NCI-H1105 treated with DMSO at 0.1 percent for 48 hours (cell line): ENCODE measurements at regions not wholly inside any gene's neighbourhood (a gene's known extent, or its start where the extent isn't known, plus 50 kb on each side); places are given as distances from the start of the nearest gene placed in this dataset.
"Not testable (repeated sequence)": the region's sequence is repeated elsewhere in the genome, so short reads cannot be mapped to it uniquely, and the experiment has no call there.

Experiments
- DNase-seq: peaks from one replicate; lab custom pipeline; 2025; lab: John Stamatoyannopoulos, UW

- no peak for DNase-seq
These were observed 57.6 kb downstream of the CCDC59 start for GRCh38 chr12:82300611-82301010.

- no peak for DNase-seq
These were observed 58.7 kb downstream of the CCDC59 start for GRCh38 chr12:82299319-82300025.

GRCh38 chr12:82290415-82290814 is 67.8 kb downstream of the CCDC59 start:
- DNase-seq: no peak

- not testable (repeated sequence) for DNase-seq
These were observed 76.9 kb downstream of the CCDC59 start for GRCh38 chr12:82281335-82281734.

- DNase-seq: no peak
These were observed 78.6 kb downstream of the CCDC59 start for GRCh38 chr12:82279536-82280058.

- no peak for DNase-seq
These were observed 80.6 kb downstream of the CCDC59 start for GRCh38 chr12:82277582-82277981.

GRCh38 chr12:82242729-82243128 is 115.5 kb downstream of the CCDC59 start:
- DNase-seq: no peak

GRCh38 chr12:82225871-82226270 is 132.3 kb downstream of the CCDC59 start:
- DNase-seq: peak; percentile 34

GRCh38 chr12:82223426-82223825 is 134.8 kb downstream of the CCDC59 start:
- DNase-seq: no peak

GRCh38 chr12:82216475-82216874 is 141.7 kb downstream of the CCDC59 start:
- no peak for DNase-seq

- DNase-seq: no peak
These were observed 144.4 kb downstream of the CCDC59 start for GRCh38 chr12:82213761-82214160.

GRCh38 chr12:82210882-82211281 is 147.3 kb downstream of the CCDC59 start:
- no peak for DNase-seq

GRCh38 chr12:82209533-82209932 is 148.7 kb downstream of the CCDC59 start:
- DNase-seq: no peak

GRCh38 chr12:82207556-82207955 is 150.6 kb downstream of the CCDC59 start:
- no peak for DNase-seq

GRCh38 chr12:82203086-82203485 is 155.1 kb downstream of the CCDC59 start:
- DNase-seq: no peak

- DNase-seq: no peak
These were observed 170.6 kb downstream of the CCDC59 start for GRCh38 chr12:82187595-82187994.

GRCh38 chr12:82187011-82187410 is 171.2 kb downstream of the CCDC59 start:
- no peak for DNase-seq

GRCh38 chr12:82186282-82186681 is 171.9 kb downstream of the CCDC59 start:
- no peak for DNase-seq

- DNase-seq: no peak
These were observed 173.3 kb downstream of the CCDC59 start for GRCh38 chr12:82184844-82185243.

GRCh38 chr12:82182601-82183190 is 175.5 kb downstream of the CCDC59 start:
- DNase-seq: no peak

- DNase-seq: peak; percentile 93
These were observed 181.3 kb downstream of the CCDC59 start for GRCh38 chr12:82176761-82177490.

- DNase-seq: peak; percentile 61
These were observed 182.2 kb downstream of the CCDC59 start for GRCh38 chr12:82176026-82176425.

- peak; percentile 98 for DNase-seq
These were observed 183.3 kb downstream of the CCDC59 start for GRCh38 chr12:82174936-82175335.
